B cell (primary cell): ENCODE measurements at regions not wholly inside any gene's neighbourhood (a gene's known extent, or its start where the extent isn't known, plus 50 kb on each side); places are given as distances from the start of the nearest gene placed in this dataset.

Experiments
- CTCF ChIP-seq: fragments of 200-600 bp; IDR thresholded peaks from one replicate; pipeline ENCODE4 v1.8.0; 2022; ENCODE audit warnings: antibody characterized with exemption, mild to moderate bottlenecking
- EZH2 ChIP-seq: IDR thresholded peaks from 2 replicates; pipeline ENCODE4 v1.6.1; 2012; ENCODE audit warnings: borderline replicate concordance, low read depth, mild to moderate bottlenecking, moderate library complexity, low read length; ENCODE audit not compliant: insufficient read depth, poor library complexity, severe bottlenecking

- TF ChIP-seq CTCF (no peak), EZH2 (no peak)
These were observed 99.1 kb upstream of the EDNRA start for GRCh38 chr4:147381749-147382148.
